GM12878 (cell line): ENCODE measurements at regions not wholly inside any gene's neighbourhood (a gene's known extent, or its start where the extent isn't known, plus 50 kb on each side); places are given as distances from the start of the nearest gene placed in this dataset.
A peak's percentile ranks its signal among the peaks of the same experiment; 100 is the strongest.

ENCODE experiments used
- ATAC-seq: fragments of 200-7000 bp; cut with Tn5 transposase; 3 replicates; pipeline ENCODE4 v1.9.1; 2020; ENCODE audit warnings: mild to moderate bottlenecking, moderate library complexity
- BruUV-seq: library from RNA; stranded (reverse); fragments of 400-500 nt; replicated peaks from 2 replicates; lab custom pipeline; 2021; lab: Mats Ljungman, UMichigan
- CTCF ChIA-PET: fragments of 300-600 bp; sonication (Branson Sonifier 250); formaldehyde crosslinking; extraction: SDS; loops from one replicate; lab custom pipeline; 2021; ENCODE audit warnings: inconsistent platforms; lab: Yijun Ruan, JAX
- POLR2A ChIA-PET: fragments of 350-600 bp; formaldehyde crosslinking; extraction: SDS; loops from one replicate; lab custom pipeline; 2021; ENCODE audit warnings: inconsistent platforms; lab: Charles Lee
- RAD21 ChIA-PET: fragments of 300-600 bp; sonication (Branson Sonifier 250); formaldehyde crosslinking; loops from one replicate; lab custom pipeline; 2023; ENCODE audit warnings: antibody characterized with exemption; ENCODE audit not compliant: unreplicated experiment; lab: Charles Lee
- SMC1A ChIA-PET: fragments of 300-600 bp; sonication (Branson Sonifier 250); formaldehyde crosslinking; loops from one replicate; lab custom pipeline; 2023; ENCODE audit not compliant: unreplicated experiment, uncharacterized antibody; lab: Charles Lee
- DNase-seq: peaks from one replicate; pipeline ENCODE4 v3.0.0-alpha.2; 2011; ENCODE audit warnings: low read depth, low spot score
- FAIRE-seq: peaks from 3 replicates; lab custom pipeline; 2011; peaks lifted over from hg19 to GRCh38; lab: Jason Lieb, UNC
- H2AFZ ChIP-seq: 2 replicates; pipeline ENCODE4 v1.6.0; 2011; ENCODE audit warnings: low read depth, low read length, control low read depth; ENCODE audit not compliant: control insufficient read depth
- H3K27ac ChIP-seq: 2 replicates; pipeline ENCODE4 v1.5.1; 2011; ENCODE audit warnings: control low read depth; ENCODE audit not compliant: control insufficient read depth, insufficient read depth
- H3K27me3 ChIP-seq, 2 experiments: replicated peaks in 1 of 2; 2 replicates each; pipeline versions ENCODE4 v1.6.0 to v1.6.1; 2011; ENCODE audit warnings: low read length in 1 of 2; ENCODE audit not compliant: control insufficient read depth in 2 of 2, insufficient read depth in 2 of 2
- H3K36me3 ChIP-seq, 2 experiments: 2 replicates each; pipeline ENCODE4 v1.5.1; 2011; ENCODE audit warnings: low read length in 1 of 2; ENCODE audit not compliant: control insufficient read depth in 2 of 2, insufficient read depth in 2 of 2
- H3K4me1 ChIP-seq: 2 replicates; pipeline ENCODE4 v1.6.1; 2011; ENCODE audit warnings: mild to moderate bottlenecking, low read length, moderate library complexity, mixed read lengths; ENCODE audit not compliant: control insufficient read depth, insufficient read depth
- H3K4me2 ChIP-seq: 2 replicates; pipeline ENCODE4 v1.6.0; 2011; ENCODE audit warnings: control low read depth; ENCODE audit not compliant: control insufficient read depth, insufficient read depth
- H3K4me3 ChIP-seq: fragments of 200-600 bp; sonication (generic); 2 replicates; pipeline ENCODE4 v1.5.1; 2016
- H3K79me2 ChIP-seq: 2 replicates; pipeline ENCODE4 v1.6.0; 2011; ENCODE audit warnings: low read length; ENCODE audit not compliant: control insufficient read depth, insufficient read depth
- H3K9ac ChIP-seq: 2 replicates; pipeline ENCODE4 v1.8.0; 2011; ENCODE audit warnings: low read length, control low read depth, mixed read lengths; ENCODE audit not compliant: control insufficient read depth, insufficient read depth
- H3K9me3 ChIP-seq: replicated peaks from 3 replicates; pipeline ENCODE4 v1.5.1; 2011; ENCODE audit warnings: mild to moderate bottlenecking, low read length; ENCODE audit not compliant: control insufficient read depth, insufficient read depth
- H4K20me1 ChIP-seq: 2 replicates; pipeline ENCODE4 v1.6.0; 2011; ENCODE audit not compliant: control insufficient read depth, insufficient read depth
- BMI1 ChIP-seq: fragments of 450-650 bp; IDR thresholded peaks from 2 replicates; pipeline ENCODE4 v1.6.1; 2016; ENCODE audit warnings: mild to moderate bottlenecking, moderate library complexity, borderline replicate concordance
- BRCA1 ChIP-seq: IDR thresholded peaks from 2 replicates; pipeline ENCODE4 v1.6.1; 2011; ENCODE audit warnings: low read depth, low read length, improper control_type of control experiment
- CHD1 ChIP-seq: IDR thresholded peaks from 2 replicates; pipeline ENCODE4 v1.6.1; 2012; ENCODE audit warnings: low read depth, low read length, improper control_type of control experiment
- EP300 ChIP-seq, 2 experiments: fragments of 150-350 bp in 1 of 2; IDR thresholded peaks; 2 replicates each; pipeline ENCODE4 v1.6.1; 2011 to 2012; ENCODE audit warnings: low read depth in 2 of 2, low read length in 2 of 2, borderline replicate concordance in 1 of 2, improper control_type of control experiment in 1 of 2, inconsistent platforms in 1 of 2; ENCODE audit not compliant: control insufficient read depth in 1 of 2
- MXI1 ChIP-seq: fragments of 150-350 bp; IDR thresholded peaks from 2 replicates; pipeline ENCODE4 v1.6.1; 2011; ENCODE audit warnings: low read depth, mild to moderate bottlenecking, inconsistent platforms, low read length, improper control_type of control experiment
- MYC ChIP-seq: IDR thresholded peaks from 2 replicates; pipeline ENCODE4 v1.6.1; 2011; ENCODE audit warnings: mild to moderate bottlenecking, low read length, moderate library complexity, inconsistent platforms; ENCODE audit not compliant: insufficient read depth, insufficient replicate concordance, insufficient read length, severe bottlenecking
- SIN3A ChIP-seq: IDR thresholded peaks from 2 replicates; pipeline ENCODE4 v1.6.1; 2012; ENCODE audit warnings: low read depth, low read length, improper control_type of control experiment
- SIX5 ChIP-seq: IDR thresholded peaks from 2 replicates; pipeline ENCODE4 v1.6.1; 2011; ENCODE audit warnings: mild to moderate bottlenecking, low read depth, low read length, moderate library complexity; ENCODE audit not compliant: severe bottlenecking
- TBL1XR1 ChIP-seq: IDR thresholded peaks from 2 replicates; pipeline ENCODE4 v1.6.1; 2012; ENCODE audit warnings: low read depth, low read length, improper control_type of control experiment
- TCF7 ChIP-seq: IDR thresholded peaks from 2 replicates; pipeline ENCODE4 v1.6.1; 2014; ENCODE audit warnings: antibody characterized with exemption, borderline replicate concordance
- WRNIP1 ChIP-seq: IDR thresholded peaks from 2 replicates; pipeline ENCODE4 v1.6.1; 2011; ENCODE audit warnings: low read depth, low read length, improper control_type of control experiment, borderline replicate concordance
- YBX1 ChIP-seq: fragments of 450-650 bp; IDR thresholded peaks from 2 replicates; pipeline ENCODE4 v1.6.1; 2016; ENCODE audit warnings: antibody characterized with exemption
- YY1 ChIP-seq: IDR thresholded peaks from 2 replicates; pipeline ENCODE4 v1.6.1; 2011; ENCODE audit warnings: low read depth, mild to moderate bottlenecking, low read length
- ZNF274 ChIP-seq: IDR thresholded peaks from one replicate; pipeline ENCODE4 v1.8.0; 2011; ENCODE audit not compliant: insufficient read length, insufficient read depth
- WGBS: methylation state at CpG from one replicate; pipeline ENCODE4 v1.1.6; 2016; ENCODE audit warnings: low lambda C conversion rate; ENCODE audit not compliant: insufficient replicate concordance, insufficient coverage; ENCODE audit errors: missing lambda C conversion rate; 5-methylcytosine and 5-hydroxymethylcytosine counted together
- in situ Hi-C: fragments of 300-500 bp; cut with MboI; formaldehyde crosslinking; loops from 9 replicates; pipeline ENCODE4 v1.14.3; 2018; ENCODE audit warnings: mixed read lengths
- intact Hi-C: fragments of 100-400 bp; cut with micrococcal nuclease; formaldehyde crosslinking; loops from one replicate; pipeline ENCODE4 v1.14.2; 2022; ENCODE audit not compliant: unreplicated experiment
- TF ChIP-seq, protein P1 (sequence below): IDR thresholded peaks from 2 replicates; pipeline ENCODE4 v1.6.1; 2011; ENCODE audit warnings: mild to moderate bottlenecking, low read depth, low read length, moderate library complexity; ENCODE audit not compliant: insufficient replicate concordance
- TF ChIP-seq, protein P2 (sequence below): IDR thresholded peaks from 2 replicates; pipeline ENCODE4 v1.6.1; 2012; ENCODE audit warnings: low read depth, low read length, improper control_type of control experiment
- TF ChIP-seq, protein P3 (sequence below): fragments of 150-350 bp; IDR thresholded peaks from 2 replicates; pipeline ENCODE4 v1.6.1; 2014; ENCODE audit warnings: mild to moderate bottlenecking, low read depth, low read length
- TF ChIP-seq, protein P4 (sequence below): IDR thresholded peaks from 2 replicates; pipeline ENCODE4 v1.6.1; 2012; ENCODE audit warnings: low read length, inconsistent platforms
- TF ChIP-seq, protein P5 (sequence below): IDR thresholded peaks from 2 replicates; pipeline ENCODE4 v1.6.1; 2012; ENCODE audit warnings: low read depth, low read length, improper control_type of control experiment

DNA sequence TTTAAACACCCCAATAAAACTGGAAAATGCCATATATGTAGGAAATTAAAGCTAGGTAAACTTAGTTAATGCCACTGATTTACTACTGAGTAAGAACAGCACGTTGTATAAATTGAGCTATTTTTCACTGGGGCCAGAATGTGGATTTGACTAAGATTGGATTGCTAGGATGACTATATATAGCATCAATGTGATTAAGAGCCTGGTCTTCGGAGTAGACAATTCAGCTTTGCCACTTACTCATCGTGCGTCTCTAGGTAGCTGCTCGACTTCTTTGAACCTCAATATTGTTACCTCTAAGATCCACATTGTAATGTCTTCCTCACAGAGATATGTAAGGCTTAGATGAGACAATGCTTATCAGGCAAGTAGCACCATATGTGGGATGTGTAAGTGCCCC, 462.5 kb downstream of the KLF12 start (continued):
- TF ChIP-seq, protein P1, sequence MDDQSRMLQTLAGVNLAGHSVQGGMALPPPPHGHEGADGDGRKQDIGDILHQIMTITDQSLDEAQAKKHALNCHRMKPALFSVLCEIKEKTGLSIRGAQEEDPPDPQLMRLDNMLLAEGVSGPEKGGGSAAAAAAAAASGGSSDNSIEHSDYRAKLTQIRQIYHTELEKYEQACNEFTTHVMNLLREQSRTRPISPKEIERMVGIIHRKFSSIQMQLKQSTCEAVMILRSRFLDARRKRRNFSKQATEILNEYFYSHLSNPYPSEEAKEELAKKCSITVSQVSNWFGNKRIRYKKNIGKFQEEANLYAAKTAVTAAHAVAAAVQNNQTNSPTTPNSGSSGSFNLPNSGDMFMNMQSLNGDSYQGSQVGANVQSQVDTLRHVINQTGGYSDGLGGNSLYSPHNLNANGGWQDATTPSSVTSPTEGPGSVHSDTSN, result no peak
- TF ChIP-seq, protein P2, sequence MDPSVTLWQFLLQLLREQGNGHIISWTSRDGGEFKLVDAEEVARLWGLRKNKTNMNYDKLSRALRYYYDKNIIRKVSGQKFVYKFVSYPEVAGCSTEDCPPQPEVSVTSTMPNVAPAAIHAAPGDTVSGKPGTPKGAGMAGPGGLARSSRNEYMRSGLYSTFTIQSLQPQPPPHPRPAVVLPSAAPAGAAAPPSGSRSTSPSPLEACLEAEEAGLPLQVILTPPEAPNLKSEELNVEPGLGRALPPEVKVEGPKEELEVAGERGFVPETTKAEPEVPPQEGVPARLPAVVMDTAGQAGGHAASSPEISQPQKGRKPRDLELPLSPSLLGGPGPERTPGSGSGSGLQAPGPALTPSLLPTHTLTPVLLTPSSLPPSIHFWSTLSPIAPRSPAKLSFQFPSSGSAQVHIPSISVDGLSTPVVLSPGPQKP, result no peak
- TF ChIP-seq, protein P3, sequence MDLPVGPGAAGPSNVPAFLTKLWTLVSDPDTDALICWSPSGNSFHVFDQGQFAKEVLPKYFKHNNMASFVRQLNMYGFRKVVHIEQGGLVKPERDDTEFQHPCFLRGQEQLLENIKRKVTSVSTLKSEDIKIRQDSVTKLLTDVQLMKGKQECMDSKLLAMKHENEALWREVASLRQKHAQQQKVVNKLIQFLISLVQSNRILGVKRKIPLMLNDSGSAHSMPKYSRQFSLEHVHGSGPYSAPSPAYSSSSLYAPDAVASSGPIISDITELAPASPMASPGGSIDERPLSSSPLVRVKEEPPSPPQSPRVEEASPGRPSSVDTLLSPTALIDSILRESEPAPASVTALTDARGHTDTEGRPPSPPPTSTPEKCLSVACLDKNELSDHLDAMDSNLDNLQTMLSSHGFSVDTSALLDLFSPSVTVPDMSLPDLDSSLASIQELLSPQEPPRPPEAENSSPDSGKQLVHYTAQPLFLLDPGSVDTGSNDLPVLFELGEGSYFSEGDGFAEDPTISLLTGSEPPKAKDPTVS, result no peak
- no peak for TF ChIP-seq ZNF274
- no peak for TF ChIP-seq SIN3A
- no peak for TF ChIP-seq CHD1
- no peak for TF ChIP-seq TCF7
- TF ChIP-seq EP300 (IDR thresholded peaks at IDR 0.05; ENCODE audit: borderline replicate concordance in 1 of 2, control insufficient read depth in 1 of 2, low read depth in 2 of 2, low read length in 2 of 2), result no peak

DNA sequence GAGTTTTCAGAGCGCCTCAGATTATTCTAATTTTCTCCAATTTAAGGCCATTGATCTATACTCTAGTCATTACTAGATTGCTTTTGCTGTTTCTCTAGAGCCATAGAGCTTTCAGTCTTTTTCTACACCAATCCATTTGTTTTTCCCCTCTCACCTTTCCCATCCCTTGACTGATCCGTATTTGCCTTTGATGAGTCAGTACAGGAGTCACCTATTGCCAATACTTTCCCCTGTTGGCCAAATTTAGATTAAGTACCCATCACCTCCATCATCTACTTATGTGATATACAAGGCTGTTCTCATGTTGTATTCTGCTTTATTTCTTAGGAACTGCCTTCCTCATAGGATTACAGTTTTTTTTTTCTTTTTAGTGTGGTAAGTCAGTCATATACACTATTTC, 463.2 kb downstream of the KLF12 start:
- H2AFZ ChIP-seq, result no peak overlapping the region
- no peak overlapping the region for H3K9ac ChIP-seq
- no peaks in the 10 kb centered on the region for H3K27me3 ChIP-seq
- WGBS, result 38% methylated on average over 2 of the region's 2 CpGs
- H3K36me3 ChIP-seq, result no peaks in the 10 kb centered on the region
- POLR2A ChIA-PET, result no interaction called here
- BruUV-seq, result no TSS peak
- no peaks in the 10 kb centered on the region for H3K4me1 ChIP-seq
- FAIRE-seq (peak; percentile 18), ATAC-seq (no peak), DNase-seq (no peak)
- intact Hi-C loops, result no loop called here
- CTCF ChIA-PET, result no interaction called here
- H3K27ac ChIP-seq, result no peak overlapping the region
- no peaks in the 10 kb centered on the region for H3K79me2 ChIP-seq
- in situ Hi-C loops, result no loop called here
- SMC1A ChIA-PET, result no interaction called here
- no peak overlapping the region for H3K4me2 ChIP-seq
- H3K4me3 ChIP-seq, result no peak overlapping the region
- RAD21 ChIA-PET, result no interaction called here
- H3K9me3 ChIP-seq, result no peaks in the 10 kb centered on the region
- H4K20me1 ChIP-seq, result no peaks in the 10 kb centered on the region
- no peak for TF ChIP-seq YY1
- no peak for TF ChIP-seq MYC
- no peak for TF ChIP-seq SIX5
- TF ChIP-seq TBL1XR1, result no peak
- no peak for TF ChIP-seq YBX1
- TF ChIP-seq, protein P4, sequence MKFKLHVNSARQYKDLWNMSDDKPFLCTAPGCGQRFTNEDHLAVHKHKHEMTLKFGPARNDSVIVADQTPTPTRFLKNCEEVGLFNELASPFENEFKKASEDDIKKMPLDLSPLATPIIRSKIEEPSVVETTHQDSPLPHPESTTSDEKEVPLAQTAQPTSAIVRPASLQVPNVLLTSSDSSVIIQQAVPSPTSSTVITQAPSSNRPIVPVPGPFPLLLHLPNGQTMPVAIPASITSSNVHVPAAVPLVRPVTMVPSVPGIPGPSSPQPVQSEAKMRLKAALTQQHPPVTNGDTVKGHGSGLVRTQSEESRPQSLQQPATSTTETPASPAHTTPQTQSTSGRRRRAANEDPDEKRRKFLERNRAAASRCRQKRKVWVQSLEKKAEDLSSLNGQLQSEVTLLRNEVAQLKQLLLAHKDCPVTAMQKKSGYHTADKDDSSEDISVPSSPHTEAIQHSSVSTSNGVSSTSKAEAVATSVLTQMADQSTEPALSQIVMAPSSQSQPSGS, result no peak
- TF ChIP-seq, protein P5, sequence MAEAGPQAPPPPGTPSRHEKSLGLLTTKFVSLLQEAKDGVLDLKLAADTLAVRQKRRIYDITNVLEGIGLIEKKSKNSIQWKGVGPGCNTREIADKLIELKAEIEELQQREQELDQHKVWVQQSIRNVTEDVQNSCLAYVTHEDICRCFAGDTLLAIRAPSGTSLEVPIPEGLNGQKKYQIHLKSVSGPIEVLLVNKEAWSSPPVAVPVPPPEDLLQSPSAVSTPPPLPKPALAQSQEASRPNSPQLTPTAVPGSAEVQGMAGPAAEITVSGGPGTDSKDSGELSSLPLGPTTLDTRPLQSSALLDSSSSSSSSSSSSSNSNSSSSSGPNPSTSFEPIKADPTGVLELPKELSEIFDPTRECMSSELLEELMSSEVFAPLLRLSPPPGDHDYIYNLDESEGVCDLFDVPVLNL, result no peak
- TF ChIP-seq BRCA1, result no peak
- TF ChIP-seq WRNIP1, result no peak
- TF ChIP-seq BMI1, result no peak
- TF ChIP-seq MXI1, result no peak
